ENCODE measurements at regions not wholly inside any gene's neighbourhood (a gene's known extent, or its start where the extent isn't known, plus 50 kb on each side); places are given as distances from the start of the nearest gene placed in this dataset.

DNA sequence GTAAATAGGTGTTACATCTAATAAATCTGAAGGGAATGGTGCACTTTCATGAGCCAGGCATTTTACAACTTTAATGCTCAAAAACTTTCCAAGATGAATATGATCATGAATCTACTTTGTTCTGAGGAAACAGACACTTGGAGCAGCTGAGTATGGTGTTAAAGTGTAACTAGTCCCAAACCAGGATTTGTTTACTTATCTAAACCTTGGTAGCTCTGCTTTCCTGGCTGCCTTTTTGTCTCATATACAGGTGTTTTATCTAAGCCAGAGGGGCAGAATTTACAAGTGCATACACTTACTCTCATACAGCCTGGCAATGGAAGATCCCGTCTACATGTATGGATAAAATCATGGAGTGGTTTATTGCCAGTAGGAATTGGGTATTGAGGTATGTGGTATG lies 171.5 kb downstream of the FAT3 start:
- no peak for TF ChIP-seq EZH2phosphoT487 (IDR thresholded peaks at IDR 0.05; ENCODE audit: insufficient read depth, low read depth)
- TF ChIP-seq EZH2 (IDR thresholded peaks at IDR 0.05; ENCODE audit: insufficient read depth, poor library complexity, severe bottlenecking), result no peak

Measured in GM23248 (cell line).